ENCODE measurements at regions not wholly inside any gene's neighbourhood (a gene's known extent, or its start where the extent isn't known, plus 50 kb on each side); places are given as distances from the start of the nearest gene placed in this dataset.
"Not testable (repeated sequence)": the region's sequence is repeated elsewhere in the genome, so short reads cannot be mapped to it uniquely, and the experiment has no call there.

- DNase-seq (ENCODE audit: low read depth in 2 of 2): no peak
These were observed 214.6 kb downstream of the PHETA1 start for GRCh38 chr12:111154147-111154834.

DNA sequence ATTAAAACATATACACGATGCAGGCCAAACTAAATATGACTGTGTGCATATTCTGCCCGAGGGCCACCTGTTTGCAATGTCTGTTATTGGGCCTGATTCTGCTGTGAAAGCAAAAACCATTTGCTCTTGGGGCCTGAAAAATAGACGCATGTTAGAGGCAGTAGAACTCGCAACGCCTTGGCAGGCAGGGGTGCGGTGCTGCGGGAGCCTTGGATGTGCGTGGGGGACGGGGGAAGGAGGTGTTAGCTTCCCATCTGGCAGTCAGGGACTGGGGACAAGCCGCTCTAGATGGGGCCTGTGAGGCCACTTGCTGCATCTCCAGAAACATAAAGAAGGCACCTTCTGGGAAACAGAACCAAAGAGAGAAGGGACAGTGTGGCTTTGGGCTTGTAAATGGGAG lies 216.3 kb downstream of the PHETA1 start:
- DNase-seq (ENCODE audit: low read depth in 2 of 2): no peak

DNA sequence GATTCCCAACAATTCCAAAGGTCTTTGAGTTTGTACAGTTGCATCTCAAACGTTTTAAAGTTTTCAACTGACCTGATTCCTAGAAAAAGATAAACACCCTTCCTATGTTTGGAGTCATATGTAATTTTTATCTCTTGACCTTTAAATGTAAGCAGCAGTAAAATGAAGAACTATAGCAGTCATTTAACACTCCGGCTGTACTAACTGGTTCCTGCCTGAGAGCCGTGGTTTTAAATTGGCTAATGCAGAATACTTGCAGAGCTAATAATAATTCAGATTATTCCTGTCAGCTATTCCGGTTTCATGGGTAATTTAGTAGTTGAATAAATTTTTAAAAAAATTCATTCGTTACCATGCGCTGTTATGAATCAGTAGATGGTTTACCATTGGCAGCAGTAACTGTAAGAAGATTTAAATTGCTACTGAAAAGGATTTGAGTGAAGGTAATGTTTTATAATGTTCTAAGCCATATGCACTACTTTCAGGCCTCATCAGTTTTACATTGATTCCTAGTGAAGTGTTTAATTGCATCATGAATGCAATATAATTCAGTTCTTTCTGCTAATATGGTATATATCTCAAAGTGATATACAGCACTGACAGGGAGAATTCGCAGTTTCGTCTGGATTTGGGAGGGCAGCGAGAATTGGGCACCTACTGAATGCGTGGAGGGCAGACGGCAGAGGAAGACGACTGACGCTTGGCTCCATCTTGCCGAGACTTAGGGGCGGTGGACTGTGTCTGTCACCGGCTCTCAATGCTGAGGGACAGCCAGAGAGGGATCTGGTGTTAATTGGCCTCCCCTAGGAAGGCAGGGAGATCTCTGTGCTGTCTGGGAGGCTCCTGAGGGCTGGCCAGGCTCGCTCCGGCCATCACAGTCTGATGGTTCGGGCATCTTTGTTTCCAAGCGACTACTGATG lies 217.7 kb downstream of the PHETA1 start:
- DNase-seq (ENCODE audit: low read depth in 2 of 2): no peak

DNA sequence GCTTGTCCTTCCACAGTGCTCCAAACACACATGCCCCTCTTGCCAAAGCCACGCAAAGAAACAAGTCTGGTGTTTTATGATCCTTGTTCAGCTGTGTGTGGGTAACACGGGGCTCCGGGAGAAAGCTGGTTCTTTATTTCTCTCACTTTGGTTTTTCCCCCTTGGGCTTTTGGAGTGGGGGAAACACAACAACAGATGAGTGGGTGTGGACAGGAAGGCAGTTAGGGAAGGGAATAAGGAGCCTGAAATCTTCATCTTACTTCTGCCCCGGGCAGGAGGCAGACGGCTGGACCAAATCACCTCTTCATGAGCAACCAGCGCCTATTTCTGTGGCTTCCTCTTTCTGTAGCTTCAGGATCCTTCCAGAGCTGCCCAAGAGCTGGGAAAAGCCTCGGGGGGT lies 218.5 kb downstream of the PHETA1 start:
- no peak for DNase-seq (ENCODE audit: low read depth in 2 of 2)

- DNase-seq (ENCODE audit: low read depth in 2 of 2): no peak
These were observed 219.6 kb downstream of the PHETA1 start for GRCh38 chr12:111149299-111149698.

- no peak for DNase-seq (ENCODE audit: low read depth in 2 of 2)
These were observed 220.9 kb downstream of the PHETA1 start for GRCh38 chr12:111148005-111148404.

DNA sequence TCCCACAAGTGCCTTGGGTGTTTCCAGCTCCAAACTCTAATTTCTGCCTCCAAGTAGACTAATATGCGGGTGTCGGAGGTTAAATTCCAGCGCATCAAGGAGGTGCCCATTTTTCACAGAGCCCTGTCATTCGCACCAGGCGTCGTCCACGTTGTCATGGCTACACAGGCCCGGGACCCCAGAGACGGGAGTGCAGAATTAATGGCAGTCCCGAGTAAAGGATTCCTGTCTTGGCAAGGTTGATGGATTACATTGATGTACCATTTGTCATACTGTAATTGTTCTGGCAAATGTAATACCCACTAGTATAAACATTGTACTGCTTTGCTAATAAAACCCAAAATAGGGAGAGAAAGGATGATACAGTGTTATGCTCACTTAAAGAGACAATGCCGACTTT lies 222.9 kb upstream of the MYL2 start:
- DNase-seq (ENCODE audit: low read depth in 2 of 2): no peak

DNA sequence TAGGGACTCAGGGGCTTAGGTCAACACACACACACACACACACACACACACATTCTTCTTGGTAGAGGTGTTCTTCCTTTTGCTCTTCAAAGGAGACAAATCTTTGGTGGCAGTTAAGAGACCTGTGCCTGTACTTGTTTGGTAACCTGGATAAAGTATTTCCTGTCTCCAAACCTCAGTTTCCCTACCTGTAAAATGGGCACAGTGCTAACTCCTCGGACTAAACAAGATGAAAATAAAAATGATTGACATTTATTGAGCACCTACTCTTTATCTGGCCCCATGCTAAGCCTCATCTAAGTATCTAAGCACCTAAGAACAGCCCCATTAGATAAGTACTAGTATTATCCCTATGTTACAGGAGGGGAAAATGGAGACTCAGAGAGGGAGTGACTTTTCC lies 220.8 kb upstream of the MYL2 start:
- DNase-seq (ENCODE audit: low read depth in 2 of 2): no peak

DNA sequence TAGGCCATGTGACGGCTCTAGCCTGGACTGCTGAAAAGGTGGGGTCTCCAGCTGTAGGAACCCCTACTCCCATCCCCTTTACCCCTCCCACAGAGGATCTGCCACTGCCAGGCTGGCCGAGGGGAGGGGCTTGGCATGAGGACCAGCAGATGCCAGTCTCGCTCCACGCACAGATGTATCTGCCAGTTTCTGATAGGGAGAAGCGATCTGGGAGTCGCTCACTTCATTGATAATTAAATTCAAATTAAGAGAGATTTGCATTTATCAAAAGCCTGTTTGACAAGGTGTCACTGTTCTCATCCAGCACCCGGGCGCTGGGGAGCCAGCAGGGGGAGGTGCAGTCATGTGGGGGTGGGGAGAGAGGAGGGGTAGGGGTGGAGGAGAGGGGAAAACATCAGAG lies 217.6 kb upstream of the MYL2 start:
- DNase-seq (ENCODE audit: low read depth in 2 of 2): no peak

DNA sequence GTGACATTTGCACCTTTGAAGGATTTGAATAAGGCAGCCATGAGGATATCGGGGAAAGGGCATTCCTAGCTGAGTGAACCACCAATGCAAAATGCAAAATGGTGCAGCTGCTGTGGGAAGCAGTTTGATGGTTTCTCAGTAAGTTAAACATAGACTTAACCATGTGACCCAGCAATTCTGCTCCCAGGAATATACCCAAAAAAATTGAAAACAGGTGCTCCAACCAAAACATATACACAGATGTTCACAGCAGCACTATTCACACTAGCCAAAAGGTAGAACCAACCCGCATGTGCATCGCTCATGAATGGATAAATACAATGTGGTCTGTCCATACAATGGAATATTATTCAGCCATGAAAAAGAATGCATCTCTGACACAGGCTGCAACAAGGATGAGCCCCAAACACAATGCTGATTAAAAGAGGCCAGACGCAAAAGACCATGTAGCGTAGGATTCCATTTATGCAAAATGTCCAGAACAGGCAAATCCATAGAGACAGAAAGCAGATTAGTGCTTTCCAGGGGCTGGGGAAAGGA lies 215.0 kb upstream of the MYL2 start:
- no peak for DNase-seq (ENCODE audit: low read depth in 2 of 2)

DNA sequence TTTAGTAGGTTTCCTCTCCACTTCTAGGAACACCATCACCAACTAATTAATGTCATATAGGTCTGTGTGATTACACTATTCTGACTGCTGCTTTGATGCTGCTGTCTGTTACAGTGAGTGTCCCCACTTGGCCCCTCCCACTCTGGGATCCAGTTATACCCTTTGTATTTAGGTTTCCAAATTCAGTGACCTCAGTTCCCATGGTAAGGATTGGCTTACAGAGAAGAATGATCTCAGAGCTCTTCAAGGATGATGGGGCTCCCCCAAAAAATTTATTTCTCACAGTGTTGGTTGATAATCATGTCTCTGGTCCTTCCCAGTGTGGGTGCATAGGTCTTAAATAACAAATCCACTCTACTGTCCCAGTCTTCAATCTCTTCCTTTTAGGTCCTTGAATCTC lies 210.0 kb upstream of the MYL2 start:
- DNase-seq (ENCODE audit: low read depth in 2 of 2): no peak

DNA sequence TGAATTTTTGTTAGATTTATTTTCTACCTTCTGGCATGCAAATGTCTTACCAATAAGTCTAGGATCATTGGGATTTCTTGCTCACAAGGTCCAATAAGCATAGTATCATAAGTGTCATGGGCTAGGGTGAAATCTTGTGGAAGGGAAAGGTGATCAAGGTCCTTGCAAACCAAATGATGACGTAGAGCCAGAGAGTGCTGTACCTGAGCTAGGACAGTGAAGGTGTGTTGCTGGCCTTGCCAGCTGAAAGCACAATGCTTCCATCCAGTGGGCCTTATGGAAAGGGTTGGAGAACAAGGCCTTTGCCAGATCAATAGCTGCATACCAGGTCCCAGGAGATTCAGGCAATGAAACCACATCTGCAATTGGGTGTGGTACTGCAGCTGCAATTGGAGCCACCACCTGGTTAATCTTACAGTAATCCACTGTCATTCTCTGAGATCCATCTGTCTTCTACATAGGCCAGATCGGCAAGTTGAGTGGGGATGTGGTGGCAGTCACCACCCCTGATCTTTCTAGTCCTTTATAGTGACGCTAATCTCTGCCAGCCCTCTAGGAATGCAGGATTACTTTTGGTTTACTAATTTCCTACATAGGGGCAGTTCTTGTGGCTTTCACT lies 208.9 kb upstream of the MYL2 start:
- DNase-seq (ENCODE audit: low read depth in 2 of 2): no peak

- DNase-seq (ENCODE audit: low read depth in 2 of 2): no peak
These were observed 206.0 kb upstream of the MYL2 start for GRCh38 chr12:111126331-111126730.

DNA sequence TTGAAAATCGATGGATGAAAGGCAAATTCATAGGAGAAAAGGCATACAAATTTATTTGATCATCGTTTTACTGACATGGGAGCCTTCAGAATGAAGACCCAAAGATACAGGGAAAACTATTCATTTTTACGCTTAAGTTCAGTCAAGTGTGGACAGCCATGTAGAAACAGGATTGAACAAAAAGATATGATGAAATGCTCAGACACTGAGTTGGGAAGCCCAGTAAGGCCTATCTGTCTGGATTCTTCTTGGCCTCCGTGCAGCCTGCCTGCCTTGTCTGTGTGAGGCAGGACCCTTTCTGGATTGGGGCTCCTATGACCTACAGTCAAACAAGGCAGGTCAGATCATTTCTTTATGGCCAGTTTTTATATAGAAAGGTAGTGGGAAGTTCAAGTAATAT lies 203.8 kb upstream of the MYL2 start:
- no peak for DNase-seq (ENCODE audit: low read depth in 2 of 2)

DNA sequence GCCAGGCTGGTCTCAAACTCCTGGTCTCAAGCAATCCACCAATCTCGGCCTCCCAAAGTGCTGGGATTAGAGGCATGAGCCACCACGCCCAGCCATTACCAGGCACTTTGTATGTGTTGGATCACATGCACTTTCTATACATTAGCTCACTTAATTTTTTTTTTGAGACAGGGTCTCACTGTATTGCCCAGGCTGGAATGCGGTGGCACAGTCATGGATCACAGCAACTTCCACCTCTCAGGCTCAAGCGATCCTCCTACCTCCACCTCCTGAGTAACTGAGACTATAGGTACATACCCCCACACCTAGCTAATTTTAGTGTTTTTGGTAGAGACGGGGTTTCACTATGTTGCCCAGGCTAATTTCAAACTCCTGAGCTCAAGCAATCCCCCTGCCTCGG lies 203.0 kb upstream of the MYL2 start:
- no peak for DNase-seq (ENCODE audit: low read depth in 2 of 2)

DNA sequence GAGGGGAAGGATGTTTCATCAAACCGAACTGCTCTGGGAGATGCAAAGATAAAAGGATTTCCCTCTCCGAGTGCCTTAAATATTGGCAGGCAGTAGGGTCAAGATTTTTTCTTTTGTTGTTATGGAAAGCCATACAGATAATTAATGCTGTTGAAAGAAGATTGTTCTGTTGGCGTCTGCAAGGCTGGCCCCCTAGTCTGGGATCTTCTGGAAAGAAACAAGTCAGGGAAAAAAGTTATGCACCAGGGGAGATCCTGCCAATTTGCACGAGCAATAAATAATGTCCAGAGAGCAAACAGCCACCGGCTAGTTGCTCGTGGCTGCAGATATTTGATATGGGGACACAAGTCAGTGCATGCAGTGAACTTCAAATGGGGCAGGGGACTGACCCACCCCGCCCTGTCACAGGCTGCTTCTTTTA lies 202.1 kb upstream of the MYL2 start:
- no peak for DNase-seq (ENCODE audit: low read depth in 2 of 2)

DNA sequence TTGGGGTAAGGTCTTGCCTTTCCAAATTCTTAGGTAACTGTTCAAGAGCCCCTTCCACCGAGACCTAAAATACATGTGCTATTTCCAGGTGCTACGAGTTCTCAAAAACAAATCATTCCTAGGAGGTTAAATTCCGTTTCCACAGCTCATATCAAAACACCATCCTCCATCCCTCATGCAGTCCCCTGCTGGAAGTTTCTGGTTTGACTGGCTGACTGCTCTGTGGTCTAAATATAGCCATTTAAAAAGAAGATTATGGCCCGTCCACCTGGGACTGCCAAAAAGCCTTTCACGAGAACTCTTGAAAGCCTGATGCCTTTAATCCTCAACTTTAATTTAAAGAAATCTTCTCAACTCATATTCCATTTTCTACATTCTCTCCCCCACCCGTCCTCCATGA lies 201.5 kb upstream of the MYL2 start:
- no peak for DNase-seq (ENCODE audit: low read depth in 2 of 2)

DNA sequence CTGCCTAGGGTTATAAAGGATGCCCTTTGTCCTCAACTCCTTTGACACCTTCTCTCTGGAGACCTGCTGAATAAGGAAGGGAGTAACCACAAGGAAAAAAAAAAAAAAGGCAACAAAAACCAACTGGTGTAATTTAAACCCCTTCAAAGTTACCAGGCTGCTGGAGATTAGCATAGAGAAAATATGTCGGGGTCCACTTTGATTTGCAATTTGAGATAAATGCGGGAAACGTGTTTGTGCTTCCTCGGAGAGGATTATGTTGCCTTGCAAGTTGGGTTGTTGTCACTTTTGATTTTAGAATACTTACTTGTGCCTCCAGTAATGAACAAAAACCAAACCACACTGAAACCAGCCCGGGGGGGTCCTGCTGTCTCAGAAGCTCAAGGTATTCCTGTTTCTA lies 200.2 kb upstream of the MYL2 start:
- no peak for DNase-seq (ENCODE audit: low read depth in 2 of 2)

DNA sequence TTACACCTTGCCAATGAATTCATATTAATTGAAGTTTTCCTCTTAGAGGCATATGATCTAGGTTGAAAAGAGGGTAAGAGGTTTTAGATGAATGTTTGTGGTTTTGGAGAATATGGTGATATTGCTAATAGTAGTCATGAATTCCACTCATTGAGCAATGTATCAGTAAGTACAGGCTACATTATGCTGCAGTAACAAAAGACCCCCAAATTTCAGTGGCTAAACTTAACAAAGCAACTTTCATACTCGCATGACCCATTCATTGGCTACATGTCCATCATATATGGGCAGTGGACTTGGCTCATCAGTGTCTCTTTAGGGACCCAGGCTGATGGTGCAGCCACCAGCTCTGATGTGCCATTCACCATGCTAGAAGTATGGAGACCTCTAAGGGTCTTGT lies 196.6 kb upstream of the MYL2 start:
- no peak for DNase-seq (ENCODE audit: low read depth in 2 of 2)

DNA sequence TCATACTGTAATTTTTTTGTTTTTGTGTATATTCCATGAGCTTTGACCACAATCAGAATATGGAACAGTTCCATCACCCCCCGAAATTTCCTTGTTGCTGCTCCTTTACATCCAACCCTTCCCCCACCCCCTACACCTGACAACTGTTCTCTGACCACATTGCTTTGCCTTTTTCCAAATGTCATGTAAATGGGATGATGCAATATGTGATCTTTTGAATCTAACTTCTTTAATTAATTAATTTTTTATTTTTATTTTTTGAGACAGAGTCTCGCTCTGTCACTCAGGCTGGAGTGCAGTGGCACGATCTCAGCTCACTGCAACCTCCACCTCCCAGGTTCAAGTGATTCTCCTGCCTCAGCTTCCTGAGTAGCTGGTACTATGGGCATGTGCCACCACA lies 192.9 kb upstream of the MYL2 start:
- not testable (repeated sequence) for DNase-seq (ENCODE audit: low read depth in 2 of 2)

- DNase-seq (ENCODE audit: low read depth in 2 of 2): no peak
These were observed 192.1 kb upstream of the MYL2 start for GRCh38 chr12:111112311-111113098.

GRCh38 chr12:111111681-111112080 lies 191.3 kb upstream of the MYL2 start:
- no peak for DNase-seq (ENCODE audit: low read depth in 2 of 2)

Data from stimulated activated CD4-positive, alpha-beta T cell treated with anti-CD3 and anti-CD28 coated beads, Interleukin-1b, Interleukin-23, amount 100 ng/mL, for 1 hour (primary cell).